GM12878 (cell line): ENCODE measurements at regions not wholly inside any gene's neighbourhood (a gene's known extent, or its start where the extent isn't known, plus 50 kb on each side); places are given as distances from the start of the nearest gene placed in this dataset.

Source experiments
- ATAC-seq: fragments of 200-7000 bp; cut with Tn5 transposase; 3 replicates; pipeline ENCODE4 v1.9.1; 2020; ENCODE audit warnings: mild to moderate bottlenecking, moderate library complexity
- BruUV-seq: library from RNA; stranded (reverse); fragments of 400-500 nt; replicated peaks from 2 replicates; lab custom pipeline; 2021; lab: Mats Ljungman, UMichigan
- CTCF ChIA-PET: fragments of 300-600 bp; sonication (Branson Sonifier 250); formaldehyde crosslinking; extraction: SDS; loops from one replicate; lab custom pipeline; 2021; ENCODE audit warnings: inconsistent platforms; lab: Yijun Ruan, JAX
- POLR2A ChIA-PET: fragments of 350-600 bp; formaldehyde crosslinking; extraction: SDS; loops from one replicate; lab custom pipeline; 2021; ENCODE audit warnings: inconsistent platforms; lab: Charles Lee
- RAD21 ChIA-PET: fragments of 300-600 bp; sonication (Branson Sonifier 250); formaldehyde crosslinking; loops from one replicate; lab custom pipeline; 2023; ENCODE audit warnings: antibody characterized with exemption; ENCODE audit not compliant: unreplicated experiment; lab: Charles Lee
- SMC1A ChIA-PET: fragments of 300-600 bp; sonication (Branson Sonifier 250); formaldehyde crosslinking; loops from one replicate; lab custom pipeline; 2023; ENCODE audit not compliant: unreplicated experiment, uncharacterized antibody; lab: Charles Lee
- DNase-seq: peaks from one replicate; pipeline ENCODE4 v3.0.0-alpha.2; 2011; ENCODE audit warnings: low read depth, low spot score
- FAIRE-seq: peaks from 3 replicates; lab custom pipeline; 2011; peaks lifted over from hg19 to GRCh38; lab: Jason Lieb, UNC
- H2AFZ ChIP-seq: 2 replicates; pipeline ENCODE4 v1.6.0; 2011; ENCODE audit warnings: low read depth, low read length, control low read depth; ENCODE audit not compliant: control insufficient read depth
- H3K27ac ChIP-seq: 2 replicates; pipeline ENCODE4 v1.5.1; 2011; ENCODE audit warnings: control low read depth; ENCODE audit not compliant: control insufficient read depth, insufficient read depth
- H3K27me3 ChIP-seq, 2 experiments: replicated peaks in 1 of 2; 2 replicates each; pipeline versions ENCODE4 v1.6.0 to v1.6.1; 2011; ENCODE audit warnings: low read length in 1 of 2; ENCODE audit not compliant: control insufficient read depth in 2 of 2, insufficient read depth in 2 of 2
- H3K36me3 ChIP-seq, 2 experiments: 2 replicates each; pipeline ENCODE4 v1.5.1; 2011; ENCODE audit warnings: low read length in 1 of 2; ENCODE audit not compliant: control insufficient read depth in 2 of 2, insufficient read depth in 2 of 2
- H3K4me1 ChIP-seq: 2 replicates; pipeline ENCODE4 v1.6.1; 2011; ENCODE audit warnings: mild to moderate bottlenecking, low read length, moderate library complexity, mixed read lengths; ENCODE audit not compliant: control insufficient read depth, insufficient read depth
- H3K4me2 ChIP-seq: 2 replicates; pipeline ENCODE4 v1.6.0; 2011; ENCODE audit warnings: control low read depth; ENCODE audit not compliant: control insufficient read depth, insufficient read depth
- H3K4me3 ChIP-seq: fragments of 200-600 bp; sonication (generic); 2 replicates; pipeline ENCODE4 v1.5.1; 2016
- H3K79me2 ChIP-seq: 2 replicates; pipeline ENCODE4 v1.6.0; 2011; ENCODE audit warnings: low read length; ENCODE audit not compliant: control insufficient read depth, insufficient read depth
- H3K9ac ChIP-seq: 2 replicates; pipeline ENCODE4 v1.8.0; 2011; ENCODE audit warnings: low read length, control low read depth, mixed read lengths; ENCODE audit not compliant: control insufficient read depth, insufficient read depth
- H3K9me3 ChIP-seq: replicated peaks from 3 replicates; pipeline ENCODE4 v1.5.1; 2011; ENCODE audit warnings: mild to moderate bottlenecking, low read length; ENCODE audit not compliant: control insufficient read depth, insufficient read depth
- H4K20me1 ChIP-seq: 2 replicates; pipeline ENCODE4 v1.6.0; 2011; ENCODE audit not compliant: control insufficient read depth, insufficient read depth
- BCL11A ChIP-seq: IDR thresholded peaks from 2 replicates; pipeline ENCODE4 v1.6.1; 2011; ENCODE audit warnings: low read depth, low read length
- HCFC1 ChIP-seq: fragments of 150-350 bp; IDR thresholded peaks from 2 replicates; pipeline ENCODE4 v1.6.1; 2014; ENCODE audit warnings: low read length
- IKZF1 ChIP-seq: fragments of 450-650 bp; conservative IDR thresholded peaks from 2 replicates; pipeline ENCODE4 v1.6.1; 2017; ENCODE audit warnings: antibody characterized with exemption, mild to moderate bottlenecking
- KDM1A ChIP-seq: fragments of 200-600 bp; sonication (generic); IDR thresholded peaks from 2 replicates; pipeline ENCODE4 v1.6.1; 2016; ENCODE audit warnings: borderline replicate concordance
- NR2C2 ChIP-seq: IDR thresholded peaks from 2 replicates; pipeline ENCODE4 v1.6.1; 2011; ENCODE audit warnings: borderline replicate concordance, low read depth; ENCODE audit not compliant: control insufficient read depth, insufficient read length
- SIX5 ChIP-seq: IDR thresholded peaks from 2 replicates; pipeline ENCODE4 v1.6.1; 2011; ENCODE audit warnings: mild to moderate bottlenecking, low read depth, low read length, moderate library complexity; ENCODE audit not compliant: severe bottlenecking
- SRF ChIP-seq, 2 experiments: IDR thresholded peaks; 2 replicates each; pipeline ENCODE4 v1.6.1; 2011; ENCODE audit warnings: low read depth in 2 of 2, low read length in 2 of 2, mild to moderate bottlenecking in 1 of 2, moderate library complexity in 1 of 2
- ZBTB40 ChIP-seq: fragments of 450-650 bp; IDR thresholded peaks from 2 replicates; pipeline ENCODE4 v1.6.1; 2016; ENCODE audit warnings: mild to moderate bottlenecking, moderate library complexity, borderline replicate concordance
- WGBS: methylation state at CpG from one replicate; pipeline ENCODE4 v1.1.6; 2016; ENCODE audit warnings: low lambda C conversion rate; ENCODE audit not compliant: insufficient replicate concordance, insufficient coverage; ENCODE audit errors: missing lambda C conversion rate; 5-methylcytosine and 5-hydroxymethylcytosine counted together
- in situ Hi-C: fragments of 300-500 bp; cut with MboI; formaldehyde crosslinking; loops from 9 replicates; pipeline ENCODE4 v1.14.3; 2018; ENCODE audit warnings: mixed read lengths
- intact Hi-C: fragments of 100-400 bp; cut with micrococcal nuclease; formaldehyde crosslinking; loops from one replicate; pipeline ENCODE4 v1.14.2; 2022; ENCODE audit not compliant: unreplicated experiment

GRCh38 chr10:26944261-26944882 lies 83.6 kb upstream of the ABI1 start:
- ChIA-PET POLR2A (no interaction called here), SMC1A (no interaction called here), RAD21 (no interaction called here), CTCF (interaction anchor here (0.6 kb wide), 1 partner anchor 15 kb away, joined by 3 read pairs; no protein-coding TSS in a partner anchor)
- no peak overlapping the region for H3K4me2 ChIP-seq
- no peaks in the 10 kb centered on the region for H3K27me3 ChIP-seq
- no peak for DNase-seq
- no peak overlapping the region for H3K9ac ChIP-seq
- no peak for TF ChIP-seq NR2C2
- TF ChIP-seq SRF (IDR thresholded peaks at IDR 0.05; ENCODE audit: low read depth in 2 of 2, low read length in 2 of 2): no peak
- no peak for TF ChIP-seq HCFC1
- TF ChIP-seq SIX5: no peak
- no peaks in the 10 kb centered on the region for H3K4me1 ChIP-seq
- no peak for ATAC-seq
- intact Hi-C loops: no loop called here
- H3K9me3 ChIP-seq: no peaks in the 10 kb centered on the region
- no peaks in the 10 kb centered on the region for H4K20me1 ChIP-seq
- no peak for FAIRE-seq
- H3K79me2 ChIP-seq: no peaks in the 10 kb centered on the region
- no TSS peak for BruUV-seq
- H3K4me3 ChIP-seq: no peak overlapping the region
- in situ Hi-C loops: no loop called here
- WGBS: 70% methylated on average over 18 of the region's 18 CpGs
- H3K27ac ChIP-seq: no peak overlapping the region
- no peak overlapping the region for H2AFZ ChIP-seq
- H3K36me3 ChIP-seq: no peaks in the 10 kb centered on the region

- RAD21 ChIA-PET: no interaction called here
- POLR2A ChIA-PET: no interaction called here
- TF ChIP-seq BCL11A (no peak), ZBTB40 (no peak), KDM1A (no peak), IKZF1 (no peak)
- intact Hi-C loops: no loop called here
- no peak overlapping the region for H3K9ac ChIP-seq
- ATAC-seq: no peak
- H3K79me2 ChIP-seq: no peaks in the 10 kb centered on the region
- SMC1A ChIA-PET: no interaction called here
- no peak for DNase-seq
- H3K4me2 ChIP-seq: no peak overlapping the region
- no peaks in the 10 kb centered on the region for H4K20me1 ChIP-seq
- H3K27ac ChIP-seq: no peak overlapping the region
- no peaks in the 10 kb centered on the region for H3K36me3 ChIP-seq
- H3K9me3 ChIP-seq: no peaks in the 10 kb centered on the region
- H2AFZ ChIP-seq: no peak overlapping the region
- 46% methylated on average over 8 of the region's 8 CpGs for WGBS
- H3K4me3 ChIP-seq: no peak overlapping the region
- BruUV-seq: no TSS peak
- in situ Hi-C loops: no loop called here
- CTCF ChIA-PET: no interaction called here
- FAIRE-seq: no peak
- H3K27me3 ChIP-seq: no peaks in the 10 kb centered on the region; a peak in 1 of 4 replicates
- H3K4me1 ChIP-seq: no peaks in the 10 kb centered on the region
These were observed 79.2 kb upstream of the ABI1 start for GRCh38 chr10:26939962-26940354.
